IPS-NIHi11 (cell line): ENCODE measurements at regions not wholly inside any gene's neighbourhood (a gene's known extent, or its start where the extent isn't known, plus 50 kb on each side); places are given as distances from the start of the nearest gene placed in this dataset.

Experiments used
- DNase-seq: peaks from one replicate; pipeline ENCODE4 v3.0.0; 2012; ENCODE audit warnings: mixed read lengths, low spot score

DNA sequence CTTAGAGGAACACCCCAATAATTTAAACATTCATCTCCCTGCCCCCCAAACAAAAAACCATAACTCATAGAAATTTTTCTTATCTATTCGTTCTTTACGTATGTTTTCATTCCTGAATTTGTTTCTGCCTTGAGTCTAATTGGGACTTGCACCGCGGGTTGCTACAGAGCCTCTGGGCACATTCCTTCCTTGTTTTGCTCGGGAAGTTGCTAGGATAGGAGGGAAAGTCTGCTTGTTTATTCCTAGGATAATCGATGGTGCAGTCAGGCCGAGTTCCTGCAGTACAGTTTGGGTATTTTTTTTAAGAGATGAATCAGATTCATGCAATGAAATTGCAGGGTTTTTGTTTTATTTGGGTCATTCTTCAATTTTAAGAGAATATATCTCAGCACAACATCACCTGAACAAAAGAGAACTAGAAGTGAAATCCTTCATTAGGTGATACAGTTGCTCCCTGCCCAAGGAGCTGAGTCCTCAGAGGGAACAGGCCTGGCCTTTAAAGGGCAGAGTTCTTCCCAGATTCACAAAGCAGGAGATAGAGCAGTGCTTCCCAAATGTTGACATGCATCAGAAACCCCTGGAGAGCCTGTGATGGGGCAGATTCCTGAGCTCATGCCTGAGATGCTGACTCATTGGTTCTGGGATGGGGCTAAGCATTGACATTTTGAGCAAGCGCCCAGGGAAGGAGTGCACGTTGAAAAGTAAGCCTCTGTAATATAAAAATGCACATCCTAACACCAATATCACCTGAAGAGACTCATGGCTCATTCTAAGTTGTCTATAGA lies 114.9 kb upstream of the FAM9B start:
- peak; percentile 14 for DNase-seq

DNA sequence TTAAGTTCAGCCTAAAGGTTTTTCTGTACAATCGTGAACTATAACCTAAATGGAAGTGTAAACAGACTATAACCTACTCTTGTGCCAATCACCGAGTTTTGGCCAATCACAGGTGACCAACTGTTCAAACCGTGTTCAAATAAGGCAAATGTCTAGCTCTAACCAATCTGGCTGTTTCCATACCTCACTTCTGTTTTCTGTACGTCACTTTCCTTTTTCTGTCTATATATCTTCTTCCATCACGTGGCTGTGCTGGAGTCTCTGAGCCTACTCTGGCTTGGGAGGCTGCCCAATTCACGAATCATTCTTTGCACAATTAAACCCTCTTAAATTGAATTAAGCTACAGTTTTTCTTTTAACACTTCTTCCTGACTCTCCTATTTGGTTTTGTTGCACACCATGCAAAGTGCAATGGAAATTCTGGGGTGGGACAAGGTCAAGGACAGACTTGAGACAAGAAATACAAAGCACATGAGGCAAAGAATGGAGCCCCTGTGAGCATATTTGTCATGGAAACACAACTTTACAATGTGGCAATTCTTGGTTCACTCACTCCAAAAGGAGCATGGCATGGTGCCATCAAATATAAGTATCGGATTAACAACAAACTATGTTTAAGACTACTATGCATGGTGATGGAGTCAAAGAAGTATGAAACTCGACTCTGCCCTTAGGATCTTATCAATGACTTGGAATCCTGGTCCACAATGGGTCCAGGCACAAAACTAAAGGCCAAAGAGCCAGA lies 115.7 kb upstream of the FAM9B start:
- no peak for DNase-seq

DNA sequence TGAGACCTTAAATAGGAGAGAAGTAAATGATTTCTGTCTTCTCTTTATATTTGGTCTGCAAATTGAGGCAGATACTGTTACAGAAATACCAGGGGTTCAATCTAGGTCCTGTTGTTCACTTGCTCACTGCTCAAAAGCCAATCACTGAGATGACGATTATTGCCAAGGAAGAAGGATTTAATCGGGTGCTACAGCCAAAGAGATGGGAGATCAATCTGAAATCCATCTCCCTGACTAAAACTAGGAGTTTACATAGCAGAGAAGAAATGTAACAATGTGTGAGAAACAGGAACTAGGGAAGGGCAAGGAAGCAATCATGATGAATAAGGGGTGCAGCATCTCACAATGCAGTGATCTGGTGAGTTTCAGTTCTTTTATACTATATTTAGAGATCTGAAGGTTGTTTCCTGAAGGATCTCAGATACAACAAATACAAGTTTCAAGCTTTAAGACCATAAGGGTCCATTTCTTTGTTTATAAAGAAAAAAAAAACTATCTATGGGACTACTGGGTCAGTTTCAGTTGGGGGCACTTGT lies 117.9 kb upstream of the FAM9B start:
- no peak for DNase-seq

DNA sequence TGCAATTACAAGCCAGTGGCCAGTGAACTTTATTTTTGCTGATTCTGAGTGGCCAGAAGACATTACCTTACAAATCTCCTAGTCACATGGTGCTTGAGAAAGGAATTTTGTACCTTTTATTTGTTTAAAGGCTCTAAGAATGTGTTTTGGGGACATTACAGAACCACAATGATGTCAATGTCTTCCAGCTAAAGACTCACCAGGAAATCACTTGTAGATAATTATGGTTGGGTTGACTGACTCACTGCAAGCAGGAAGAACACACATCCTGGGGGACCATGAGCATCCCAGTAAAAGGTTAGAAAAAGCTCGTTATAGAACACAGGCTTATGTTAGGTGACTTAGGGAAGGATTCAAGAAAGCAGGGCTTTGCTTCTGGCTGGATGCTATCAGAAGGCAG lies 119.4 kb upstream of the FAM9B start:
- DNase-seq = no peak

DNA sequence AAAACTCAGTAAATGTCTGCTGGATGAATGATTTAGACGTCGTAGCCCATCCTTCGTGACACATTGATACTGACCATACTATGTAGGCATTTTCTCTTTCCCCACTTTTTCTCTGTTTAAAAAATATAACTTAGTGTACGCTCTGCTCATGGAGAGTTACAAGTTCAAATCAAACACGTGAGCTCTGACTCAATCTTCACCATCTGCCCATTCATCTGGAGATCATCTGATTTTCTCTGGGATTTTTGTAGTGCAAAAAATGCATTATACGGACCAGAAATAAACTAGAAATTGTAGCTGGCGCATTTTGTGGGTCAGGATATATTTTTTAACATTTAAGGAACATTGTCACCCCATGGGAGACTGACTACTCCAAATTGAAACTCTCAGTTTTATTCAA lies 124.7 kb upstream of the FAM9B start:
- no peak for DNase-seq

DNA sequence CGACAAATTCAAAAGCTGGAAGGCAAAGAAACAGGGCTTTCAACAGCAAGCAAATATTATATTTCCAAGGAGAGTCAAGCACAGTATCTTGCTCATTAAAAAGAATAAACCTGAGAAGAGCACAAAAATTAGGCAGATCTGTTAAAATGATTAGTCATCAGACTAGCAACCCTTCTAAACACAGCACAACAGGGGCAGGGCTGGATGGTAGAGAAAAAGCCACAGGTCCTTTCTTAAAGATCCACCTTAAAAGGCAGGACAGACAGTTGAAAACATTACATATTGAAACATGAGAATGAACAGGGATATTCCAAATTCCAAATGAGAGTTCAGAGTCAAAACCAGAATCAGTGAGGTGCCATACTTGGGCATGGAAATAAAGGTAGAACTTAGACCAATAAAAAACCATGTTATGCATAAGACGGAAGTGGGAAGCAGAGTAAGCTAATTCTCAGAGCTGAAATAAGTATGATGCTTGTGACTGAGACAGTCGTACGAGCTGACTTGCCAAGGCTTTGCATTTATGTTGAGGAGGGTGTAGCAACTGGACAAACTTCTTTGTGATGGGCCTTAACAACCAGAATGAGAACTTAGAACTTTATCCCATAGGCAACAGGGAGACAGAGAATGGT lies 126.9 kb upstream of the FAM9B start:
- no peak for DNase-seq

DNA sequence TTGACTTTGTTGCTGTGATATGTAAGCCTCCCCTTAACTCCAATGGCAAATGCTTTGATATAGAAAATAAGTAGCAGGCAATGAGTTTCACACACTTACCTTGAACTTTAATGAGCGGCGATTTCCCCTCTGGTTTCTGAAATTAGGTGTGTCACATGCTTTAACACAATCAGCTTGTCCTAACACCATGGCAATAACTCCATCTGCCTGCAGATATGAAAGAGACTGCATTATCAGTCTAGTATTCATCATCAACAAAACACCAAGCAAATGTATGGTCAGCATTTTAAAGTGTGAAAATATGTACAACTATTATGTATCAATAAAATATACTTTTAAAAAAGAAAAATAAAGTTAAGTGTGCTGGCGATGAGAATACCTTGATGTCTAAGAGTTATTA lies 128.8 kb upstream of the FAM9B start:
- no peak for DNase-seq

DNA sequence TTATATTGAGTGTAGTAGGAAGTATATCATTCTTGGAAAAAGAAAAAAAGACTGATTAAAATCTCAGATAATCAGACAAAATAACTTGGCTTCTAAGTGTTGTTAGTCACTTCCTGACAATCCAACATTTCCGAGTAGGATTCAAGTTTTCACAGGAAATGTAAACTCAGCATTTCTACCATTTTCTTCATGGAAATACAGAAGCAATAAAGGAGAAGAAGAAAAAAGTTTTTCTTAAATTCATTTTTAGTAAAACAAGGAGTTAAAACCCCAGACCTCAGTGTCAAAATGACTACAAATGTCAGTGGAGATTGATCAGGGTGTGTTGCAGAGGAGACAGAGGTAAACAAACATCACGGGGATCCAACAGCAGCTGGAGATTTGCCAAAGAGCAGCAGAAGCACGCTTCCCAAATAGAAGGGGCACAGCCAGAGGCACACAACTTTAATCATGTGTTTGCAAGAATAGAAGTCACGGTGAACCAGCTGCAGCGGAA lies 129.3 kb upstream of the FAM9B start:
- DNase-seq = no peak

DNA sequence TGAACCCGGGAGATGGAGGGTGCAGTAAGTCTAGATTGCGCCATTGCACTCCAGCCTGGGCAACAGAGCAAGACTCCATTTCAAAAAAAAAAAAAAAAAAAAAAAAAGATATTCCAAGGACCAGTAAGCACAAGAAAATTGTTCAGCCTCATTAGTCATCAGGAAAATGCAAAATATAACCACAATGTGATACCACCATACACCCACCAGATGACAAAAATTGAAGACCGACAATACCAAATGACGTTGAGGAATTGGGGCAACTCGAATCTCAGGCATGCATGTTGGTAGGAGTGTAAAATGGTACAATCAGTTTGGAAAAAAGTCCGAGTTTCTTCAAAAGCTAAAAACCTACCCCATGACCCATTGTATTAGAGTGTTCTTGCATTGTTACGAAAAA lies 130.2 kb upstream of the FAM9B start:
- no peak for DNase-seq

DNA sequence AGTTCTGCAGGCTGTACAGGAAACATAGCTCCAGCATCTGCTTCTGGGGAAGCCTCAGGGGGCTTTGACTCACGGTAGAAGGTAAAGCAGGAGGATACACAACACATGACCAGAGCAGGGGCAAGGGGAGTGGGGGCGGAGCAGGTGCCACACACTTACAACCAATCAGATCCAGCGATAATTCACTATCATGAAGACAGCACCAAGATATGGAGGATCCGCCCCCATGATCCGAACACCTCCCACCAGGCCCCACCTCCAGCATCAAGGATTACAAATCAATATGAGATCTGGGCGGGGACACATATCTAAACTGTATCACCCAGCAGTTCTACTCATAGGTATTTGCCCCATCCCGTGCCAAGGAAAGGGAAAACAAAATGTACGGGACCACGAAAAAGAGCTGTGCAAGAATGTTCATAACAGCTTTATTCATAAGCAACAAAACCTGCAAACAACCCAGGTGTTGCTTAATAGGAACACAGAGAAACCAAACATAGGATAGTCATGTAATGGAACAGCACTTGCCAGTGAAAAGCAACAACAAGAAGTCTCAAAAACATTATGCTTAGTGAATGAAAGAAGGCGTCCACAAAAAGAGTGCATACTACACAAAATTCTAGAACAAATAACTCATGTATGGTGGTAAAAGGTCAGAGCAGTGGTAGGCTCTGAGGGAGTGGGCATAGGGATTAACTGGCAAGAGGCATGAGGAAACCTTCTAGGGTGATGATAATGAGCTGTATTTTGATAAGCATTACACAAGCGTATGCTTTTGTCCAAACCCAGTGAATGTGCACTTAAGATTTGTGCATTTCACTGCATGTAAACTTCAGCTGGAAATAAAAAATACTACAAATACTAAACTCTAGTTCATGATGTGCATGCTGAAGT lies 130.9 kb upstream of the FAM9B start:
- DNase-seq = no peak

DNA sequence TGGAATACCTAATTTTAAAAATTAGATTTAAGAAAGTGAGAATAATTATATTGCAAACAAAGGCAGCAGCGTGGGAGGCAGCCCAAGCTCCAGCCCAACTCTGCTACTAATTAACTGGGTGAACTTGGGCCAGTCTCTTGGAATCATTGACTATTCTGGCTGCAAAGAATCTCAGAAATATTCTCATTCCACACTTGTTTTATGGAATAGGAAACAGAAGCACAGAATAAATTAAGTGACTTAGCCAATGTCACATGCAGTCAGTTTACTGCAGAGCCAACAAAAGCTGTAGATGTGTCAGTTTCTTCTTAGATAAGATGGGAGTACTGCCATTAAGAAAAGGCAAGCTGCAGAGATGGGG lies 132.6 kb upstream of the FAM9B start:
- DNase-seq = no peak

DNA sequence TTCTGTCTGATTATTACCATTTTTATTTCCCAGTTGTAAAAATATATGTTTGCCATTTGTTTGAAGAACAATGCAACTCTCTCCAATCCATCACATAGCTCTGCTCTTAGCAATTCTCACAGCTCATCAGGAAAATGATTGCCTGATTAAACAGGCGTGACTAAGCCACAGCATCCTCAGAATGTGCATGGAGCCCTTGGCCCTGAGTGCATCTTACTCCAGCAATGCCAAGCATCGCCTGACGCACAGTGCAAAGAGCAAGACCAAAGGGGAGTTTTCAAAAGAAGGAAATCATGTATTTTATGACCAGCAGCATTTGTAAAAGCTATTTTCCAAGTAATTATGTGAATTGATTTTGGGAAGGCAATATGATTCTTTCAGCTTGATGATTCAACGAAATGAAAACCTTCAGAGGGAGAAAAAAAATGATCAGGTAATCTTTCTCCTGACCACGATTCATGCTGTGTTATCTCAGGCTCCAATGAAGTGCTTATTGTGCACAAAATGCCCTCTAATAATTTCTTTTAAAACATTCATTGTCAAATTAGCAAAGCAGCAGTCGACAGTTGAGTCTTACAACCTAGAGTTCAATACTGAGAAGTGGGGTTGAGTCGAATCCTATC lies 138.0 kb upstream of the FAM9B start:
- no peak for DNase-seq

DNA sequence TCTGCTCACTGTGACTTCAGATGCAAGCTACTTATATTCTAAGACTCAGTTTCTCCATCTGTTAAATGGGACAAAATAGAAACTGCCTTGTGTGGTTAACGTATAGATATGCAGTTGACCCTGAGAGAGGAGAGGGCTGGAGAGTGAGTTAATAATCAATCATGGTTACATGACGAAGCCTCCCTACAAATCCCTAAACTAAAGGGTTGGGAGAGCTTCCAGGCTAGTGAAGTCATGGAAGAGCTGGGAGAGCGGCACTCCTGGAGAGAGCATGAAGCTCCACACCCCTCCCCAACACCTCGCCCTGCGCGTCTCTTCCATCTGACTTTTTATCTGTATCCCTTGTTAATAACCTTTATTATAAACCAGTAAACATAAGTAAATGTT lies 138.5 kb upstream of the FAM9B start:
- DNase-seq = no peak

DNA sequence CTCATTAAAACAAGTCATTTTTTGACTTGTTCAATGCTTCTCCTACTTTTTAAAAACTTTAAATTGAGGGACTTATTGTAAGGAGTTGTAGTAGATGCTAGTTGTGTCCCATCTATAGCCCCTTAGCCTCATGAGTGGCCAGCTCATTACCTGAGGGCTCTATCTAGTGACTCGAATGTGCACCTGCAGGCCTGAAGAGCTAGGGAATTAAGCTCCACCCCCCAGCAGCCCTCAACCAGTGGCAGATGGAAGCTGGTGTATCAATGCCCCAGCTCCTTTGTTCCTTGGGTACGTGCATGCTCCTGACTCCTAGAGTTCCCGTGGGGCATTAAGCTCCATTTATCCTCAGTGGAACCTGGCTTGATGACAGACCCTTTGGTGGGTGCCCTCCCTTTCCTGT lies 146.7 kb upstream of the FAM9B start:
- DNase-seq = no peak

DNA sequence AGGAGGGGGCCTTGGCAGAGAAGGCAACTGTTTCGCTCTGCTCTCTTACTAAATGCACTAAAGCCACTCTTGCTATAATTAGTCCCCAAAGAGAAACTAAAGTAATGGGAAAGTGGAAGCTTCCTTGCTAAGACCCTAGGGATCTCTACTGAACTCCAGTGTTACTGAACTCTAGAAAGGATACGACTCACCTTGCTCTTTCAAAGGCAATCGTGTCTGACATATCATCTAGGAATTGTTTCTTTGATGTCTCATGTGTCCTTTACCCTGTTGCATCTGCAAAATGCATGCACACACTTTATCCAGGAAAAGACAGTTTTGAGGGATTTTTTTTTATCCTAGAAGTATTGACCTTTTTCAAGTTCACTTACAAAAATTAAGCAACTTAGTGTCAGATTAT lies 148.1 kb upstream of the FAM9B start:
- DNase-seq = no peak

DNA sequence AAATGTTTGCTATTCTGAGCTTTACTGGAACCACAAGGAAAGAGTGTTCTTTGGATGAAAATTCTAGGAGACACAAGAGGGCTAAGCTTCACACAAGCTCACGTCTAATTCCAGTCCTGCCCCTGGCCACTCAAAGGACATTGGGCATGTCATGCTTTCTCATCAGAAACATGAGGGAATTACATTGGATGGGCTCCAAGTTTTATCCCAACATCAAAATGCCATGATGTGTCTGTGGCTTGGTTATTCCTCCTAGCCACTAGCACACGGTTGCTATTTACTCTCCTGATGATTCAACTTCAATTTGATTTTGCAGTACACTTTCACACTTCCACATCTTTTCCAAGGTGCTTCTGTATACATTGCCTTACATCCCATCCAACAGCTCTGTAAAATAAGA lies 149.6 kb upstream of the FAM9B start:
- no peak for DNase-seq

DNA sequence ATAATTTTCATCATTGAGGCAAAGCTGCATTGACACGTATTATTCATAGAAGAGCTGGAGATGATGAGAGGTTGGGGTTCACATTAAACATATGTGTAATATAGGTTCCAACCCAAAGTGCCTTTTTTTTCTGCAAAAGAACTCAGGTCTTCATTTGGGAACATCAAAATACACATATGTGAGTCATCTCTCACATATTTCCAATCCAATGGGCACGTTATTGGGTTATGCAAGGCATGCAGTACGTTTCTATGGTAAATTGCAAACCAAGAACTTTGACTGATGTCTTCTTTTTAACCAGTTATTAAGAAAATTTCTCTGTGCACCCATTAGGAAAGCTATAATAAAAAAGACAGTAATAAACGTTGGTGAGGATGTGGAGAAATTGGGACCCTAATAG lies 150.3 kb upstream of the FAM9B start:
- no peak for DNase-seq

DNA sequence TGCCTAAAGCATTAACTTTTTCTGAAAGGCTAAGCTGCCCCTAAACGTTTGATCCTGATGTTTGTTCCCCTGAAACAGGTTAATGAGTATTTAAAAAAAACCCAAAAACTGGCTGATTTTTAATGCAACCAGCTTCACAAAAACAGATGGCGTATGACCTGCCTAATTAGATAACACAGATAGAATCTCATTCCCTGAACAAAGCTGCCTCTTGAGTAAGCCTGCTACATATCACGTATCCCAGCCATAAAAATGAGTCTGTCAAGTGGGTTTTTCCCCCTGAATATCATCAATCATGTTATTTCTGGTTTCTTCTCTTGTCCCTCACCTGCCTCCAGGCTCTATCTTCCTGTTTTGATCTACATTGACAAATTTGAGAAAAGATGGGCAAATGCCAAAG lies 154.2 kb upstream of the FAM9B start:
- no peak for DNase-seq

DNA sequence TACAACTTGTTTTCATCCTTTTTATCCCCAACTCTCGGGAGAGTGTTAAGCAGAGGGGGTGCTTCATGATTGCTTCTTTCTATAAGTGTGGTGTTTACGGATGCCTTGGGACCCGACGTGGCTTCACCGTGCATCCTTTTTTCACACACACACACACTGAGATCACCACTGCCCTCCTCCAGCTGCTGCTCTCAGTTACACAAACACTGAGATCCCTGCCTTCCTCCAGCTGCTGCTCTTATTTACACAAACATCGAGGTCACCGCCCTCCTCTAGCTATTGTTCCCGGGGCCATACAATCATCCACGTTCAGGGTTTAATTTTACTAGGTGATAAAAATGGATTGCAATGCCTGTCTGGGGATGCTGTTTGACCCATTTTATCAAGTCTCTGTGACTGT lies 155.4 kb upstream of the FAM9B start:
- no peak for DNase-seq

DNA sequence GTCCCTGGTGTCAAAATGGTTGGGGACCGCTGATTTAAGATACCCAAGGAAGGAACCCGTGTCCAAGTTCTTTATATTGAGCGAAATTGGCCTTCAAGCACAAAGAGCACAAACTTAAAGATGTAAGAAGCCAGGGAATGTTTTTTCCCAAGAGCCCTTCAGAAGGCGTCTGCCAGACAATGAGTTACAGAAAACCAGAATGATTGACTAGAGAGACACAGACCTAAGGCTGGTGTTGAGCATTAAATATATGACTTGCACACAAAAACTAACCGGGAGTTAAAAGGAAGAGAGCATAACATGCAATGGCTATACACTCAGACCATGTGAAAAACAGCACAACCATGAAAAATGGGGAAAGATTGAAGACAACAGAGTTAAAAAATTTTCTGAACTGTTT lies 157.5 kb upstream of the FAM9B start:
- no peak for DNase-seq

DNA sequence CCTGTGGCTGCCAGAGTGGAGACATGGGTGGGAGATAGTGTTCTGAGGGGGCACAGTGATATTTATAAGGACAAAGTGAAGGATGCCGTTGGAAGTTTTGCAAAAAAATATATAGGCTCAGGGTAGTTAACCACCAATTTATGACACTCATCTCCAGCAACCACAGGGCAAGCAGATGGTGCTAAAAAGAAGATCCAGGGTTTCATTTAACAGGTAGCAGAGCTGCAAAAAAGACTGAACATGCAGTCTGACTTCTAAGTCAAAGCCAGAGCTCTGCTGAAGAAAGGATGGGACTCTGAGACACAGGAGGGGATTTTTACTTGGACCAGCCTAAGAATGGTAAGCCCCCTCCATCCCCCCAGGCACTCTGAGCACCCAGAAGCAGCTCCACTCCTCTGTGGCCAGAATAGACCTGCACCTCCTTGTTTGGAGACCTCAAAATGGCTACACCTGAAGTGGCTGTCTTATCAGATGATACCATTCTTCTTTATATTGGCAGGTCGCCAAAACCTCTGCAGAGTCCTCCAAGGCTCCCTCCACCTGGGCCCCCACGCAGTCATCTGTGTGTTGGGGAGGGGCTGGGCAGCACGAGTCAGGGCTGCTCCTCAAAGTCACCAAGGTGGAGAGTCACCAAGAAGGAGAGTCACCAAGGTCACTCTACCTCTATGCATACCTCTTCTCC lies 161.4 kb upstream of the FAM9B start:
- no peak for DNase-seq
